Activated naive CD8-positive, alpha-beta T cell treated with anti-CD3 and anti-CD28 coated beads, Interleukin-2, amount 10 ng/mL, durations not matched to agents 7 days and 5 days (primary cell): ENCODE measurements at regions not wholly inside any gene's neighbourhood (a gene's known extent, or its start where the extent isn't known, plus 50 kb on each side); places are given as distances from the start of the nearest gene placed in this dataset.

Experiments used
- ATAC-seq: fragments of 150-1000 bp; cut with Tn5 transposase; one replicate; pipeline ENCODE4 v1.10.0; 2021; ENCODE audit warnings: low read depth, moderate library complexity
- POLR2A ChIA-PET: fragments of 350-600 bp; sonication (Branson Sonifier 250); formaldehyde crosslinking; loops from one replicate; lab custom pipeline; 2021; ENCODE audit warnings: antibody characterized with exemption; lab: Charles Lee
- DNase-seq: peaks from one replicate; pipeline ENCODE4 v3.0.0; 2021
- H3K27ac Mint-ChIP-seq: one replicate; pipeline ENCODE4 v1.8.0; 2022; ENCODE audit warnings: mild to moderate bottlenecking, mixed read lengths
- H3K27me3 Mint-ChIP-seq: one replicate; pipeline ENCODE4 v1.8.0; 2022; ENCODE audit warnings: mild to moderate bottlenecking, moderate library complexity, mixed read lengths
- H3K36me3 Mint-ChIP-seq: one replicate; pipeline ENCODE4 v1.8.0; 2021; ENCODE audit warnings: mild to moderate bottlenecking, mixed read lengths
- H3K4me1 Mint-ChIP-seq: one replicate; pipeline ENCODE4 v1.8.0; 2021; ENCODE audit warnings: mixed read lengths
- H3K4me3 Mint-ChIP-seq: one replicate; pipeline ENCODE4 v1.8.0; 2022; ENCODE audit warnings: mild to moderate bottlenecking, moderate library complexity, mixed read lengths
- H3K9me3 Mint-ChIP-seq: one replicate; pipeline ENCODE4 v1.8.0; 2021; ENCODE audit warnings: mixed read lengths

DNA sequence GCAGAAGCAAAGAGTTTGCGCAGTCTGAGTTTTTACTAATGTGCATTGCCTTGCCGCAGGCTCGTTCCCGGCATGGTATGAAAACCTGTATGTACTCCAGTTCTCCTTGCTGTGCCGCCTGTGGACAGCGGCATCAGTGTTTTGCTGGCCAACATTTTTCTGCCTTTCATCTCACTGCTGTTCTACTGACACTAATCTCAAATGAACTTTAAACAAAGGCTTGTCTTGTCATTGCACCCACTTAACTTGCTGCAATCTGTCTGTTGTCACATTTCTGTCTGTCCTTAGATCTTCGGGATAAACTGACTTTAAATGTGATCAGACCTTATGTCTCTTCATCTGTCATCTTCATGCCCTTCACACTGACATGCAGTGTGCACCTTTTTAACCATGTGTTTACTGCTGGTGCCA, 71.7 kb upstream of the ZNRF2 start:
- POLR2A ChIA-PET = no interaction called here
- DNase-seq = no peak

GRCh38 chr7:30213637-30214036, 70.8 kb upstream of the ZNRF2 start:
- DNase-seq = no peak
- H3K27me3 Mint-ChIP-seq = peaks cover 38% of the 10 kb centered on the region
- H3K27ac Mint-ChIP-seq = no peak overlapping the region
- no peak for ATAC-seq
- no peak overlapping the region for H3K4me3 Mint-ChIP-seq
- POLR2A ChIA-PET = no interaction called here
- H3K9me3 Mint-ChIP-seq = no peaks in the 10 kb centered on the region
- no peaks in the 10 kb centered on the region for H3K36me3 Mint-ChIP-seq
- H3K4me1 Mint-ChIP-seq = peaks cover 1% of the 10 kb centered on the region

More for the DNA sequence above, 71.7 kb upstream of the ZNRF2 start:
- Mint-ChIP-seq H3K4me3 (no peak overlapping the region), H3K36me3 (no peaks in the 10 kb centered on the region), H3K9me3 (no peaks in the 10 kb centered on the region), H3K4me1 (peaks cover 1% of the 10 kb centered on the region), H3K27ac (no peak overlapping the region), H3K27me3 (peaks cover 30% of the 10 kb centered on the region)
- no peak for ATAC-seq

DNA sequence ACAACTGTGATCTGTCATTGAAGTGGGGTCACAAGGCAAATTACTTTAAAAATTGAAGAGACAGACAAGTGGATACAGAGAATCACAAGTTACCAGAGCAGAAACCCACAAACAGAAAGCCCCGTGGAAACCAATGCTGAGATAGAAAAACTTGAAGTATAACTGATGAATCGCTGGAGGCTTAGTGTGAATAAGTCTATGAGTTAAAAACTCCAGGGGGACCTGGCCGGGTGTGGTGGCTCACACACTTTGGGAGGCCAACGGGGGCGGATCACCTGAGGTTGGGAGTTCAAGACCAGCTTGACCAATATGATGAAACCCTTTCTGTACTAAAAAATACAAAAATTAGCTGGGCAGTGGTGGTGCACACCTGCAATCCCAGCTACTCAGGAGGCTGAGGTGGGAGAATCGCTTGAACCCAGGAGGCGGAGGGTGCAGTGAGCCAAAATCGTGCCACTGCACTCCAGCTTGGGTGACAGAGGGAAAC, 69.7 kb upstream of the ZNRF2 start:
- H3K4me1 Mint-ChIP-seq = peaks cover 1% of the 10 kb centered on the region
- no peaks in the 10 kb centered on the region for H3K36me3 Mint-ChIP-seq
- DNase-seq = no peak

DNA sequence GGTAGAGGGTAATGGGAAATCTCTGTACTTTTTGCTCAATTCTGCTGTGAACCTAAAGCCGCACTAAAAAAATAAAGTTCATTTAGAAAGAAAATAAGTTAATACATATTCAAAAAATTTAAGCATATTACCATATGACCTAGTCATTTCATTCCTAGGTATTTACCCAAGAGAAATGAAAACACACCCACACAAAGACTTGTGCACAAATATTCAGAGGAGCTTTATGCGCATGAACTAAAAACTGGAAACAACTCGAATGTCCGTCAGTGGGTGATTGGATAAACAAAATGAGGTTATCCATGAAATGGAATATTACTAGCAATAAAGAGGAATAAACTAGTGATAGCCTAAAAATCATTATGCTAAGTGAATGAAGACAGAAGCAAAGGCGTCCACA, 62.6 kb upstream of the ZNRF2 start:
- Mint-ChIP-seq H3K27ac (no peak overlapping the region), H3K4me3 (no peak overlapping the region), H3K4me1 (peaks cover 6% of the 10 kb centered on the region), H3K36me3 (no peaks in the 10 kb centered on the region), H3K27me3 (peaks cover 28% of the 10 kb centered on the region), H3K9me3 (peaks cover 6% of the 10 kb centered on the region)
- DNase-seq (no peak), ATAC-seq (no peak)
- POLR2A ChIA-PET = no interaction called here

More for the DNA sequence above, 69.7 kb upstream of the ZNRF2 start:
- no peak overlapping the region for H3K27ac Mint-ChIP-seq
- H3K4me3 Mint-ChIP-seq = no peak overlapping the region
- peaks cover 45% of the 10 kb centered on the region for H3K27me3 Mint-ChIP-seq
- POLR2A ChIA-PET = no interaction called here
- H3K9me3 Mint-ChIP-seq = peaks cover 5% of the 10 kb centered on the region
- ATAC-seq = no peak

DNA sequence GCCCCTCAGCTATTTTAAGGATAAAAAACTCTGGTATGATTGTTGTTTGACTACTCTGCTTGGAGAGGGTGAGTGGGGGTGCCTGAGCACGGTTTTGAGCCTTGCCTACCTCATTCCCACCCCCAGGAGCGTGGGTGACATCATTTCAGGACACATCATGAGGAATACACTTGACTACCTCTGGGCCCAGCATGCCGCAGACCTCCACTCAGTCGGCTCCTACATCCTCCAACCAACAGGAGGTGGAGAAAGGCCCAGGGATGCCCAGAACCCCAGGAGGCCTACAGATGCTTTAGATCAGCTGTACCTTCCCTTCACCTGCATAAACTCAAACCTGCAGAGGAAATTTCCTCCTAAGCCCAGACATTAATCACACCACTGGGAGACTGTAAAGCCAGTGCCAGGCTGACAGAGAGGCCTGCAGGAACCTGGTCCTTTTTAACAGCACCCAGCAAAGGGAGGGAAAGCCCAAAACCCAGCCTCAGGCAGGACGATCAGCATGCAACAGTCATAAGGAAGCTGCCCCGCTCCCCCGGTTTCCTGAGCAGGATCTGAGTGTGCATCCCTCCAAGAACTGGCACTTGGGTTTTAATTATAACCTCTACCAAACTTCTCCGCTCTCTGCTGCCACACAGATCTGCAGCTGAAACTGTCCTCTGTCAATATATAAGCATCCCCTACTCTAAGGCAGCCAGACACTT, 61.7 kb upstream of the ZNRF2 start:
- DNase-seq (no peak), ATAC-seq (no peak)
- Mint-ChIP-seq H3K36me3 (no peaks in the 10 kb centered on the region), H3K4me1 (peaks cover 6% of the 10 kb centered on the region), H3K27me3 (peaks cover 22% of the 10 kb centered on the region), H3K27ac (no peak overlapping the region), H3K9me3 (peaks cover 6% of the 10 kb centered on the region), H3K4me3 (no peak overlapping the region)
- POLR2A ChIA-PET = no interaction called here

GRCh38 chr7:30223896-30224295, 60.5 kb upstream of the ZNRF2 start:
- H3K4me1 Mint-ChIP-seq = peaks cover 6% of the 10 kb centered on the region
- no peak overlapping the region for H3K27ac Mint-ChIP-seq

GRCh38 chr7:30224511-30225062, 59.8 kb upstream of the ZNRF2 start:
- H3K27me3 Mint-ChIP-seq = peaks cover 7% of the 10 kb centered on the region
- no peak overlapping the region for H3K4me3 Mint-ChIP-seq
- no peaks in the 10 kb centered on the region for H3K36me3 Mint-ChIP-seq
- peaks cover 6% of the 10 kb centered on the region for H3K4me1 Mint-ChIP-seq
- ATAC-seq (no peak), DNase-seq (no peak)
- H3K27ac Mint-ChIP-seq = no peak overlapping the region
- peaks cover 4% of the 10 kb centered on the region for H3K9me3 Mint-ChIP-seq
- POLR2A ChIA-PET = no interaction called here

More at GRCh38 chr7:30223896-30224295, 60.5 kb upstream of the ZNRF2 start:
- Mint-ChIP-seq H3K9me3 (peaks cover 8% of the 10 kb centered on the region), H3K27me3 (peaks cover 14% of the 10 kb centered on the region), H3K4me3 (no peak overlapping the region), H3K36me3 (no peaks in the 10 kb centered on the region)
- POLR2A ChIA-PET = no interaction called here
- DNase-seq (no peak), ATAC-seq (no peak)

DNA sequence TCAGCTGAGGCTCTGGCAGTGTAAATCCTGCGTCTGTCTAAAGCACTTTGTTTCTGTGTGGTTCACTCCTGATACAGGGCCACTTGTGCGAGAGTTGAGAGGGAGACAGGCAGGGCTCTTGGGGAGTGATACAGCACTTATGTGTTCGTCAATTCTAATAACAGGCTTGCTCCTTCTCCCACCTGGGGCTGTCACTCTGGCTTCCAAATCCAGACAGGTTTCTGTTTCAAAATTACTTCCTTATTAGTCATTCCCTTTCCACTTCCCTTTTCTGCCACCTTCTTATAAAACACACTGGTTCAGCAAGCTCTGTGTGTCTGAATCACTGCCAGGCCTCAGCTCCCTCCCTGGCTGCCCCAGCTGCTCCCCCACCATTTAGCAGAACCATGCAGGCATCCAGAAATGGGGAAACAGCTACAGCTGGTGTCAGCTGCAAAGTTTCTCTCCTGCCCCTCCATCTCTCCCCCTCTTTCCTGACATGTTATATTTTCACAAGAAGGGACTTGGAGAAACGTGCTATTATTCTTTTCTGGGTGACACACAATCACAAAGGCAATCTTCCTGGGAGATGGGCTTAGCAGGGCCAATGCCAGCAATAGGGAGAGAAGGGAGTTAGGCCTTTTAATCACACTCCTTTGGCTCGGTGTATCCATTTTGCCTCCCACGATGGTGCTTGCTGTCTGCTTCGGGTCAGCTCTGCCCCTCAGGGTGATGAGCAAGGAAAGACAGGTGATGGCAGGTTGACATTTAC, 58.4 kb upstream of the ZNRF2 start:
- H3K4me3 Mint-ChIP-seq = no peak overlapping the region
- peaks cover 6% of the 10 kb centered on the region for H3K4me1 Mint-ChIP-seq
- POLR2A ChIA-PET = no interaction called here
- no peak for ATAC-seq
- no peak overlapping the region for H3K27ac Mint-ChIP-seq
- H3K9me3 Mint-ChIP-seq = peaks cover 2% of the 10 kb centered on the region
- no peaks in the 10 kb centered on the region for H3K36me3 Mint-ChIP-seq
- peaks cover 4% of the 10 kb centered on the region for H3K27me3 Mint-ChIP-seq
- no peak for DNase-seq

DNA sequence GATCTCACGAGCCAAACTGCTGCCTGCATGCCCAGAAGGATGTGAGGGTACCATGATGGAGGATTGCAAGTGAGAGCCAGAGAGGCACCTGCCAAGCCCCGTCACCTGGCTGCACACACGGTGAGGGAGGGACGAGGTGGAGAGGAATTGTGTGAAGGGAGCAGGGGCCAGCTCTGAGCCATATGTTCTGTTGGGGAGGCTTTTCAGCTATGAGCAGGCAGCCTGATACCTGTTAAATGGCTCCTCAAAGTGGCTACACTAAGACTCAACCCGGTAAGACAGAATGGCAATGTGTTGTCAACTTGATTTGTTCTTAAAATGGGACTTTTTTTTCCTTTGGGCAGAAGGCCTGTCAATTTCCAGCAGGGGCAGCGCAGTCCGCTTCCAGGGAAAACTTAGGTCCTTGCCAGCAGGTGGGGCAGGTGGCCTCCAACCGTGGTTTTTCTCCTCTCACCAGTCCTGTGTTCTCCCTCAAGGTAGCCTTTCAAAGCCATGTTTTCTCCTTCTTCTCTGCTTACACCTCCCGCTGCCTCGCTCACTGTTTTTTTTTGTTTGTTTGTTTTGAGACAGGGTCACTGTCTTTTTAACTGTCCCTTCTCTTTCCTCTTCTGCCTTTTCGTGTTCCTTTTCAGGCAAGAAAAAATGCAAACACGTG, 57.7 kb upstream of the ZNRF2 start:
- POLR2A ChIA-PET = no interaction called here
- Mint-ChIP-seq H3K4me3 (no peak overlapping the region), H3K36me3 (no peaks in the 10 kb centered on the region), H3K4me1 (peaks cover 6% of the 10 kb centered on the region), H3K27me3 (peaks cover 8% of the 10 kb centered on the region), H3K27ac (peak overlapping the region; percentile 2), H3K9me3 (peaks cover 2% of the 10 kb centered on the region)
- DNase-seq (no peak), ATAC-seq (no peak)

GRCh38 chr7:30231271-30231670, 53.1 kb upstream of the ZNRF2 start:
- ATAC-seq = no peak
- no peak for DNase-seq
- Mint-ChIP-seq H3K27ac (no peak overlapping the region), H3K9me3 (peaks cover 2% of the 10 kb centered on the region), H3K4me3 (no peak overlapping the region), H3K36me3 (no peaks in the 10 kb centered on the region), H3K4me1 (no peaks in the 10 kb centered on the region), H3K27me3 (peaks cover 15% of the 10 kb centered on the region)
- POLR2A ChIA-PET = no interaction called here

- ATAC-seq = no peak
- H3K27ac Mint-ChIP-seq = no peak overlapping the region
- no peak overlapping the region for H3K4me3 Mint-ChIP-seq
- POLR2A ChIA-PET = no interaction called here
- no peak for DNase-seq
- H3K4me1 Mint-ChIP-seq = no peaks in the 10 kb centered on the region
- H3K36me3 Mint-ChIP-seq = no peaks in the 10 kb centered on the region
- H3K27me3 Mint-ChIP-seq = peaks cover 15% of the 10 kb centered on the region
- peaks cover 7% of the 10 kb centered on the region for H3K9me3 Mint-ChIP-seq
Measured at GRCh38 chr7:30232391-30232790, 52.0 kb upstream of the ZNRF2 start.
